HPDE6-E6E7 (cell line): ENCODE measurements at regions not wholly inside any gene's neighbourhood (a gene's known extent, or its start where the extent isn't known, plus 50 kb on each side); places are given as distances from the start of the nearest gene placed in this dataset.
"Not testable (repeated sequence)": the region's sequence is repeated elsewhere in the genome, so short reads cannot be mapped to it uniquely, and the experiment has no call there.

Experiments used
- DNase-seq: peaks from one replicate; pipeline ENCODE4 v3.0.0; 2011; ENCODE audit warnings: missing footprints; ENCODE audit errors: extremely low spot score

- not testable (repeated sequence) for DNase-seq
Measured at GRCh38 chr2:87263868-87264518, 242.3 kb upstream of the PLGLB1 start.

DNA sequence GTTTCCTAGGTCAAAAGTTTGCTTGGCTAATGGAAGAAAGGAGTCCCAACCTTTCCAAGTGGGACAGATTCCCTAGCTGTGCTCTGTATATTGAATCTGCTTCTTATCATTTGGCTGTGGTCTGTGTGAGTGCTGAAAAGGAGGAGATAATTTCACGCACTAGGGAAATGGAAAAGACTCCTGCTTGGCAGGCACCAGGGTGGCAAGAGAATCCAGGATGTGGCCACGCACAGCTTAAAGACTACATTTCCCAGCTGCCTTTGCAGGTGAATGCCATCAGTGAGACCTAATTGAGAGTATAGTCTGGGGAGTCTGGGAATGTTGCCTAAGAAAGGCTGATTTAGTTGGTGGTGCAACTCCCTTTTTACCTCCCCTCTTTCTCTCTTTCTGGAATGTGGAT lies 253.5 kb upstream of the PLGLB1 start:
- not testable (repeated sequence) for DNase-seq

DNA sequence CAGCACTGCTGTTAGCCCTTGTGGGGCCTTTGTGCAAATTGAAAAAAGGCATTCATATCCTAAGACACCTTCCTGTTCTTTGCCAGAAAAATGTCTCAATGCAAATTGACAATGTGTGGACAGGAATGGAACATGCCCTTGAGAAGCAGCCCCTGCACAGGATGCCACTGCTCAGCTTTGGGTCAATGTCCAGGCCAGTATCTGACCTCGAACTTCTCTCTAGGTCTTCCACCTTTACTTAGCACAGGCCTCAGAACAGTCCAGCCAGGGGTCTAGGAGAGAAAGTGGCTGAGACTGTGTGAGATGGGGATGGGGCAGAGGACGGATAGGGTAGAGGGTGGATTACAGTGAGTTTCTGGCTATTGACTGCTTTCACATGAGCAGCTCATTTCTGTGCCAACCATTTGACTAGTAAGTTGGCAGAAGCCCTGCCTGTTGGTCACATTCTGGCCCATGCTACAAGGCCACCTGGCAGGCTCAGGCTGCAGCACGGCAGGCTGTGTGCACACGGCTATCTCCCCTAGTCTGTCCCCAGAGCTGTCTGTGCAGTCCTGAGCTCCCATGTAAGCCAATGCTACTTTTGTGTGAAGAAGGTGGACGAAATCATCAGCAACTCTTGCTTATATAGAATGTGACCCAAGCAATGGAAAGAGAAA lies 254.5 kb upstream of the PLGLB1 start:
- DNase-seq: not testable (repeated sequence)

DNA sequence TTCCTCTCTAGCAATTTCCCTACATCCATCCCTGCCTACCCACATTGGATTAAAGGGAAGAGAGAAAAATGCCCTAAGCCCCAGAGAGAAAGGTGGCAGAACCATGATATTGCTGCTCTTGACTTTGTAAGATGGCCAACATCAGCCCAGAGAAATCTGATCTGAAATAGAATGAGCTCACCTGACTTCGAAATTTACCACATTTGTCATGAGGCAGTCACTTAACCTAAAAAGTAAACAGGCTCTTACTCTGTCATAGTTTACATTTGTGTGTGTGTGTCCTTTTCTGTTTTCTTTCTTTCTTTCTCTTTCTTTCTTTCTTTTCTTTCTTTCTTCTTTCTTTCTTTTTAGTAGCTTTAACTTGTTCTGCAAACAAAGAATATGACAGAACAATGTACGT lies 255.0 kb upstream of the PLGLB1 start:
- not testable (repeated sequence) for DNase-seq

- not testable (repeated sequence) for DNase-seq
Measured at GRCh38 chr2:87277734-87278133, 256.1 kb upstream of the PLGLB1 start.

- DNase-seq: not testable (repeated sequence)
Measured at GRCh38 chr2:87280596-87281355, 259.1 kb upstream of the PLGLB1 start.

- not testable (repeated sequence) for DNase-seq
Measured at GRCh38 chr2:87283735-87284470, 262.3 kb upstream of the PLGLB1 start.

DNA sequence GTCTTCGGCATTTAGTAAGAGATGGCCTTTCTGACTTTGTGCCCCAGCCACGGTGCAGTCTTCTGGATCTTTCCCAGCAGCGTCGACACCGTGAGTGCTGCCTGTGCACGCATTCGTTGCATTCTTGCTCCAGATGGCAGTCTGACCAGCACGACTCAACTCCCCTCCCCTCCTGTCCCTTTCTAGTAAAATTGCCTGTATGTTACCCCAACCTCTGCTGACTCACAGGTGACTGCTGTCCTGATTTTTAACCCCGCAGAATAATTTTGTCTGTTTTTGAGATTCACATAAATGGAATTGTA lies 262.8 kb upstream of the PLGLB1 start:
- DNase-seq: not testable (repeated sequence)

DNA sequence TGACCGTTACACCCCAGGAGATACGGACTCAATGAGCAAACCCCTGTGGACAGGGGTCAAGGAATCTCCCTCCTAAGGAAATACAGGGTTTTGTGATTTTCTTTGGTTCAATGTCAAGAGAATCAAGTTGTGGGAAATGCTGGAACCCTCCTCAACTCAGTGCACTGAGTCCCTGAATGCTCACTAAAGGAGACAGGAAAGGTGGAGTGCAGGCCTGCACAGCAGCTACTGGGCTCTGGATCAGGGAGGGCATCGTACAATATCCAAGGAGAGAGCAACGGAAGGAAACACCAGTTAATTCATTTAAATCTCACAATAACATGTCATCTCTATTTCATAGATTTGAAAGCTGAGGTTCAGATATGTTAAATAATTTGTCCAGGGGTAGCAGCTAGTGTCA lies 263.5 kb upstream of the PLGLB1 start:
- DNase-seq: not testable (repeated sequence)

DNA sequence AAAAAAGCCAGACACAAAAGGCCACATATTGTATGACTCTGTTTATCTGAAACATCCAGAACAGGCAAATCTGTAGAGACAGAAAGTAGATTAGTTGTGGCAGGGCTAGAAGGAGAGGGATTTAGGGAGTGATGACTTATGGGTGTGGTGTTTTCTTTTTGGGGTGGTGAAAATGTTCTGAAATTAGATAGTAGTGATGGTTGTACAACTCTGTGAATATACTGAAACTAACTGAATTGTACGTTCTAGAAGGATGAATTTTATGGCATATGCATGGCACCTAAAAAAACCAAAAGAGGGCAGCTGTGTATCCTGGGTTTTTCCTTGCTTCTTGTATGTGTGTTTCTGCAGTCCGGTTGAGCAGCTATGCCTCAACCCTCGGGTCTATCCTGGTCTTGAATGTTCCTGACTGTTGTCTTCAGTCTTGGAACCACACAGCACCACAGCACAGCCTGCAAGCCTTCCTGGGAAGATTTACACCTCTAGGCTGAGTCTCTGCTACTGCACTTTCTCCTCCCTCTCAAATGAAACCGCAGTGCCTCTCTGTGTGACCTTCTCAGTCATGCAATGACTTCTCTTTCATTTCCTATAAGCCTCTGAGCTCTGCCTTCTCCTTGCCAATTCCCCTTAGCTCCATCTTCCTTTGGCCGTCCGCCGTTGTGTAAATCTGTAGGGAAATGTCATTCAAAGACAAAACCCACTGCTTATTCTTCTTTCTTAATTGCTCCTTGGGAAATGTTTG lies 269.1 kb upstream of the PLGLB1 start:
- not testable (repeated sequence) for DNase-seq

DNA sequence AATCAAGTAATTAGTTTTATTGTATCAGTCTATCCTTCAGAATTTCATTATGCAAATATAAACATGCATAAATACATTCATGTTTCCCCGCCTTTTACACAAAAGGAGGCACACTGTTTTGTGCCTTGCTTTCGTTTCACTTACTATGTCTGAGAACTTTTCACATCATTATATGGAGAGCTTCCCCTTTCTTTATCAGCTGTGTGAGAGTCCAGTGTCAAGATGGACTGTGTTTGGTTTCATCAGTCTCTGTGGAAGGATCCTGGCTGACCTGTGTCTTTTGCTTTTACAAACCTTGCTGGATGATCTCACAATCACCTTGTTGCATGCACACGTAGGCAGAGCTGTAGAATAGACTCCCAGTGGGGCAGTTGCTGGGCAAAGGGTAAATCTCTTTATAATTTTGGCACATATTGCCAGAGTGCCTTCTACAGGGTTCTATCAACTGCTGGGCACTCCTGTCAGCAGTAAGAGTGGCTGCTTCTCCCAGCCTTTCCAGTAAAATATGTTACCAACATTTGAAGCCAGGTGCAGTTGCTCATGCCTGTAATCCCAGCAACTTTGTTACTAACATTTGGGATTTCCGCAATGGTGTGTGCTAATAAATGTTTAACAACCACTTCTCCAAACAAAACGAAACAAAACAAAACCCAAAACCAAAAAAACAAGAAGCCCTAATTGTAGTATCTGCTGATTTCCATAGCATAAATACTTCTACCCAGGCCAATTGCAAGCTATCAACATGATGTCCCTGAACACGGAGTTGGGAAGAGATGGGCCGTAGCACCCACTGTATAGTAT lies 270.0 kb upstream of the PLGLB1 start:
- DNase-seq: not testable (repeated sequence)

DNA sequence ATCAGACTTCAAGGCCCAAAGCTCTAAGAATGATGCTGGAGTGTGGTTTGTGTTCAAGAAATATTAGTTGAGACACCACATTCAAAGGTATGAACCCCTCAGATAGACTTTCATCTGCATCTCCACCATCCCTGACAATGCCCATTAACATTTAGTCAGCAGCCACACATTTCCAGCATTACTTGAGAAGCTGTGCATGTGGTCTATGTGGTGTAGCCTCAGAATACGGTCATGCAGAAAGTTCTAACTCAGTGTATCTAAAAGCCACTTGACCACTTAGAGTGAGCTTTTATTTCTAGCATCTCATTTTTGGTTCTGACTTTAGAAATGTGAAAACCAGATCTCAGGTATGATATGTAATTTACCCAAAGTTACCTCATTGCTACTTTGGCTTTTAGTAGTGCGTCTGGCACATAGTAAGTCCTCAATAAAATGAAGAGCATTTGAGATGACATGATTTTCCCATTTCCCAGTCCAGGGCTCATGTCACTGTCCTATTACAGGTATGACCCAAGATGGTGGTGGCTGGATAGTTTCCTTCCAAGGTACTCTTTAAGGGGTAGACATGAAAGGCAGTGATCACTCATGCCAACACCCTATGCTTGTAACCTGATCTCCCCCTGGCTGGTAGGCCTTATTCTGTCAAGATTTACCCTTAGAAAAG lies 272.4 kb upstream of the PLGLB1 start:
- not testable (repeated sequence) for DNase-seq

DNA sequence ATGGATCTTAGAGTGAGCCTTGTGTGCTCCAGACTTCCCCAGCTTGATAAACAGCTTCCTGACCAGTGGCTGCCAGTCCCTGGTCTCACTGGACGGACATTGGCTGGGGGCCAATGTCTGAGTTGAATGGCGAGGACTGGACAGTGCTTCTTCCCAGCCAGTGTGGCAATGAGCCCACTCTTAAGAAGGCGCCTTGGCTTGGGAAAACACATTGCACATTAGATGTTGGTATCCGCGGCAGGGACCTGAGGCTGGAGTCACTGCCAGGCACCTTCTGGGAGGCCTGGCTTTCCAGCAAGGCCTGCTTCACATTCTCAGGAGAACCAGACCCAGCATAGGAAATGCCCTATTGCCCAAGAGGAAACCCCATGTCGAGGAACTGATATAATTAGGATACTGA lies 273.5 kb upstream of the PLGLB1 start:
- not testable (repeated sequence) for DNase-seq

GRCh38 chr2:87301349-87301748 lies 279.7 kb upstream of the PLGLB1 start:
- not testable (repeated sequence) for DNase-seq

DNA sequence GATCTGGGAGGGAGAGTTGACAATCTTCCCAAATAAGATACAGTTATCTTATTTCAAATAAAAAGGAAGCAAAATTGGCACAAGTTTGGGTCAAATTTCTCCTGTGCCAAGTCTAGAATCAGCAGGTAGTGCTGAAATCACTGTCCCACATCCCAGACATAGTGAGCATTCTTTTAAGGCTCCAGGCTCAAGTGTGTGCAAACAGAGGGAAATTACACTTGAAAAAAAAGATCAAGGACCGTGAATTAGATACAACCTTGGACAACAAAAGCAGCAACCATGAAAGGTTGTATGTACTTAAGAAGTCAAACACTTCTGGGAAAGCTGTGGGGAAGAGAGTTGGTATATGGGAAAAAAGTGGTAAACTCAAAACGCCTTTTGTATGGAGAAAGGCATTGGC lies 280.2 kb upstream of the PLGLB1 start:
- DNase-seq: not testable (repeated sequence)

DNA sequence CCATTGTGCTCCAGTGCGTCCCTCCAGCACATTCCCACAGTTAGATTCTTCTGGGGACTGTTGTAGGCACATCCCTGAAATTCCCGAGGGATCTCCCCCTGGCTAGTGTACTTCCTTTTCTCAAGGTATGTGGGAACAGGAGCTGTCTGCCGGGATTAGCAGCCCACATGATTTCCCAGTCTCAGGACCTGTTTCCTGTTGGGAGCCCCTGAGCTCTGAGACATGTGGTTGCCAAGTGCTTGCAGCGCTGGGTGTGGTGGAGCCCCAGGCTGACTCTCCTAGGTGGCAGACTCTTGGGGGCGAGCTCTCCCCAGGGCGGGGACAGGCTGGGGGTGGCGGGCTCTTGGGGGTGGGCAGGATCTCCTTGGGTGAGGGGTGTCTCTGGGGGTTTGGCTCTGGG lies 287.0 kb upstream of the PLGLB1 start:
- not testable (repeated sequence) for DNase-seq

- not testable (repeated sequence) for DNase-seq
Measured at GRCh38 chr2:87309785-87310184, 288.1 kb upstream of the PLGLB1 start.

DNA sequence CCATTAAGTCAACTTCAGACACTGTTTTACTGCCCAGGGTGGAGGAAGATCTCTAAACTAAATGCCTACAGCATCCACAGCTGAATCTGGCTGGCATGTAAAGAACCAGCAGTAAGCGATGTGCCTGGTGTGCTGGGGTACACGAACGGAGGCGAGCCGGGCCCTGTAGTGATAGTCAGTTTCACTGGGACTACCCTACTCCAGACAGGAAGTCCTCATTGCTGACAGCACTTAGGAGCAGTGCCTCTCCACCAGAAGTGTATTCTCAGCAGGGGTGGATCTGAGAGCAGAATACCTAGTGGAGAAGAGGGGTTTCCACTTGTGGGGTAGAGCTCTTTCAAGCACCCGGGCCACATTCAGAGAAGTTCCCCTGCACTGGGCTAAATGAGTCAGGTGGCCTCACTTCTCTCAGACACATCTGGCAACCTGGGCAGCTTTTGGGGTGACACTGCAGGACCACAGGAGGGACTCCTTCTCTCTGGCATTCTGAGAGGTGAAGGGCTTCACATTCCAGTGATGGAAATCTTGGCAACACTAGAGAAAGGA lies 290.3 kb upstream of the PLGLB1 start:
- not testable (repeated sequence) for DNase-seq

DNA sequence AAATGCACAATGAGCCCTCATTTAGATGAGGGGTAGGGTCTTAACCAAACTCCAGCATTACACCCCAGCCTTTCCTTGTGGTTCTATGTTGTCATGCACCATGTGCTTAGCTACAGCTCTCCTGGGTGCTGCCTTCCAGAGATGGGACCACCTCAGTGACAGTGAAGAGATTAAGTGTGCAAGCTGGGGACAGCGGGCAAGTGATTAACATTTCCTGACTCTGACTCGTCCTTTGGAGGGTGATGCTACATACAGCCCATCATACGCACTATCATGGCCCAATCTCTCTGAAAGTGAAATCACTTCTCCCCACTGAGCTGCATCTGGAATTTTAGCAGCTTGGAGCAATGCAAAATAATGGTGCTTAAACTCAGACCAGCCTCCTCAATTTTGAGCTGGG lies 293.0 kb upstream of the PLGLB1 start:
- not testable (repeated sequence) for DNase-seq
